Activated CD4-positive, alpha-beta T cell treated with anti-CD3 and anti-CD28 coated beads for 36 hours (primary cell): ENCODE measurements at regions not wholly inside any gene's neighbourhood (a gene's known extent, or its start where the extent isn't known, plus 50 kb on each side); places are given as distances from the start of the nearest gene placed in this dataset.

Source experiments
- ATAC-seq: fragments of 200-7000 bp; cut with Tn5 transposase; one replicate; pipeline ENCODE4 v1.10.0; 2021; ENCODE audit warnings: mild to moderate bottlenecking, moderate library complexity
- CTCF ChIA-PET: fragments of 350-600 bp; sonication (Branson Sonifier 250); formaldehyde crosslinking; loops from one replicate; lab custom pipeline; 2021; ENCODE audit warnings: antibody characterized with exemption; lab: Charles Lee
- POLR2A ChIA-PET: fragments of 350-600 bp; sonication (Branson Sonifier 250); formaldehyde crosslinking; loops from one replicate; lab custom pipeline; 2021; ENCODE audit warnings: antibody characterized with exemption, inconsistent platforms; lab: Charles Lee
- DNase-seq: peaks from one replicate; pipeline ENCODE4 v3.0.0-alpha.2; 2020
- H3K27ac Mint-ChIP-seq: one replicate; pipeline ENCODE4 v1.8.0; 2021; ENCODE audit warnings: mixed read lengths
- H3K27me3 Mint-ChIP-seq: one replicate; pipeline ENCODE4 v1.8.0; 2021; ENCODE audit warnings: mixed read lengths
- H3K36me3 Mint-ChIP-seq: one replicate; pipeline ENCODE4 v1.8.0; 2021; ENCODE audit warnings: low read depth, mixed read lengths
- H3K4me1 Mint-ChIP-seq: one replicate; pipeline ENCODE4 v1.8.0; 2021; ENCODE audit warnings: mixed read lengths
- H3K4me3 Mint-ChIP-seq: one replicate; pipeline ENCODE4 v1.8.0; 2021; ENCODE audit warnings: mild to moderate bottlenecking, moderate library complexity, mixed read lengths
- H3K9me3 Mint-ChIP-seq: one replicate; pipeline ENCODE4 v1.8.0; 2021; ENCODE audit warnings: low read depth, mixed read lengths
- intact Hi-C, 2 experiments: fragments of 100-400 bp; cut with DNase I in 1 of 2; cut with micrococcal nuclease in 1 of 2; formaldehyde crosslinking; loops; one replicate each; pipeline versions ENCODE4 v1.14.2 to v1.15.1; 2022 to 2024; cut with DNase I, micrococcal nuclease

DNA sequence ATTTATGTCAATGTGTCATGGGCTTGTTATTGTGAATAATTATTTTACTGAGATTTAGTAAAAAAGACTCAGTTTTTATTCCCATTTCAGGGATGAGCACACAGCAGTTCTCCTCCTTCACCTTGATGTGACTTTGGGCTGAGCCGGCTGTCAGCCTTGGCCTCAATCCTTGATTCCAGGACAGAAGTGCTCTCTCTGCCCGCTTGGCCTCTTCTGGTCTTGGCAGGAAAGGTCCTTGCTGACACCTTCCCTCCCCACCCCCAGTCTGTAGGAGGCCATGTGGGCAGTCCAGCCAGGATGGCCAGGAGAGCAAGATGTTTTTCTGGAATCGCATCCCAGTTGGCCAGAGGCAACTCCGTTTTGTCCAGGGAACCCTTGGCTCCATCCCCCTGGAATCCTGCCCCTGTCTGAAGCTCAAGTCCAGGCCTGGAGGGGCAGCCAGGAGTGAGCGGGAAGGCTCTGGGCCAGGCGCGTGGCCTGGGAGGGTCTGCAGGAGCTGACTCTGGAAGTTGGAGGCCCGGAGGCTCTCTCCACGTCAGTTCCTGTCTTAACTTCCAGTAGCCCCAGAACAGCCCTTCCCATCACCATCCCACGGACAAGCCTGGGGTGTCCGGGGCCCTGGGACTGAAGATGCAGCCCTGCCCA is 100.9 kb downstream of the PDGFA start:
- CTCF ChIA-PET: interaction anchor here (0.7 kb wide), 1 partner anchor 53 kb away, joined by 3 read pairs; no protein-coding TSS in a partner anchor
- ATAC-seq: no peak
- no peak overlapping the region for H3K27ac Mint-ChIP-seq
- H3K4me1 Mint-ChIP-seq: no peaks in the 10 kb centered on the region
- intact Hi-C loops: no loop called here
- H3K4me3 Mint-ChIP-seq: no peak overlapping the region
- H3K27me3 Mint-ChIP-seq: no peaks in the 10 kb centered on the region
- DNase-seq: no peak
- peaks cover 6% of the 10 kb centered on the region for H3K9me3 Mint-ChIP-seq
- no peaks in the 10 kb centered on the region for H3K36me3 Mint-ChIP-seq
- POLR2A ChIA-PET: no interaction called here

DNA sequence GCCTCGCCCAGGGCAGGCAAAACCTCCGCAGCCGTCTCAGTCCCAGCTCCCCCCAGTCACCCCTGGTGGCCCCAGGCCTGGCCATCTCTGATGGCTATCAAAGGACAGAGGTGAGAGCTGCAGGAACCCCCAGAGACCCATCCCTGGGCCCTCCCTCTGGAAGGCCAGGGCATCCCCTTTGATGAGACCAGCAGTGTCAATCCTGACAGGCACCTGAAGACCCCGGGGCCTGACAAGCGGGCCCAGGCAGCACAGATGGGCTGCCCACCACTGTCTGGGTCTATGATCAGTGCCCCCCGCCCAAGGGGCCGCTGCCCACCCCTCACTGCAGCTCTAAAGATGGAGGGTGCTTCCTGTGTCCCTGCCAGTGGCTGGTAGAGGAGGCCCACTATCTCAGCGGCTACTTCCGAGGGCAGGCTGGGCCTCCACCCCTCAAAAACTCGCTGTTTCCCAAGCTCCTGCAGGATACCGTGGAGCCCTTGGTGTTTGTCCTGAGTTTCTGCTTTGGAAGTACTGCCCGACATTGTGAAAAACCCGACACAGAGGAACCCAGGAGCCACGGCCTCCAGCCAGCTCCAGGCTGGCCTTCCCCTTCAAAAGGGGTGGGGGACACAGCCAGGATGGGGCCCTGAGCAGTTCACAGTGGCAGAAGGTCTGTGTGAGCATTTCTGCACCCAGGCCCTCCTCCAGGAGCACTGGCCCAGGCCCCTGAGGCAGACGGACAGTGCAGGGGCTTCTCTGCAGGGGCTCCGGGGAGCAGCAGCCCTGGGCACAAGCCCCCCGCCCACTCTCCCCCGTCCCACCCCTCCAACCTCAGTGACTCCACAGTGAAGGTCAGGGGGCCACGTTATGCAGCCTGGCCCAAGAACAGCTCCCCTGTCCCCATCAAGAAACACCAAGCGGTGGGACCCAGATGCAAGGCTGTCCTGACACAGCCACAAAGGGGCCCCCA is 99.2 kb downstream of the PDGFA start:
- ATAC-seq (no peak), DNase-seq (no peak)
- no peaks in the 10 kb centered on the region for H3K27me3 Mint-ChIP-seq
- ChIA-PET CTCF (no interaction called here), POLR2A (no interaction called here)
- H3K9me3 Mint-ChIP-seq: peaks cover 6% of the 10 kb centered on the region
- intact Hi-C loops: no loop called here
- no peaks in the 10 kb centered on the region for H3K36me3 Mint-ChIP-seq
- no peak overlapping the region for H3K27ac Mint-ChIP-seq
- no peaks in the 10 kb centered on the region for H3K4me1 Mint-ChIP-seq
- no peak overlapping the region for H3K4me3 Mint-ChIP-seq

DNA sequence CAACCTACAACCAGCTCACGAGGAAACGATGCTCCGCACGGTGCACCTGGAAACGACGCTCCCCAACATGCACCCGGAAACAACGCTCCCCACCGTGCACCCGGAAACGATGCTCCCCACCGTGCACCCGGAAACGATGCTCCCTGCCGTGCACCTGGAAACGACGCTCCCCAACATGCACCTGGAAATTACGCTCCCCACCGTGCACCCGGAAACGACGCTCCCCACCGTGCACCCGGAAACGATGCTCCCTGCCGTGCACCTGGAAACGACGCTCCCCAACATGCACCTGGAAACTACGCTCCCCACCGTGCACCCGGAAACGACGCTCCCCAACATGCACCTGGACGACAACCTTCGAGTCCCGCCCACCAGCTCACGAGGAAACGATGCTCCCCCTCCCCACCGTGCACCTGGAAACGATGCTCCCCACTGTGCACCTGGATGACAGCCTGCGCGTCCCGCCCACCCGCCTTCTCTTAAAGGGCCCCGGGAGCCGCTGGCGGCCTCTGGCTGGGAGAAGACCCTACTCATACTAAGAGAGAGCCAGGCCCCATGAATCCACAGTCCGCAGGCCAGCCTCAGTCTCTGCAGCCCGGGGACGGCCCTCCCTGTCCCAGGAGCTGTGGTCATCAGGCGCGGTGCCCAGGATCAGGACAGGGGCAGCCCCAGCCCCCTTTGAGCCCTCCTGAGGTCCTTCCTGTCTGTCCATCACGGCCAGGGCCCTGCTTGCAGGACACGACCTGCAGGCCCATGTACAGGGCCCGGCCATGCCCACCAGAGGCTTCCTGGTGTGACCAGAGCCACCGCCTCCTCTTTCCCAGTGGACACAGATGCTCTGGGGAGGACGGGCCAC is 98.3 kb downstream of the PDGFA start:
- Mint-ChIP-seq H3K36me3 (no peaks in the 10 kb centered on the region), H3K27me3 (no peaks in the 10 kb centered on the region), H3K4me1 (no peaks in the 10 kb centered on the region), H3K9me3 (peaks cover 6% of the 10 kb centered on the region), H3K4me3 (no peak overlapping the region), H3K27ac (no peak overlapping the region)
- DNase-seq (no peak), ATAC-seq (no peak)
- ChIA-PET POLR2A (no interaction called here), CTCF (no interaction called here)
- intact Hi-C loops: no loop called here

GRCh38 chr7:422191-422885 is 97.3 kb downstream of the PDGFA start:
- ATAC-seq (no peak), DNase-seq (no peak)
- Mint-ChIP-seq H3K9me3 (peaks cover 6% of the 10 kb centered on the region), H3K4me1 (no peaks in the 10 kb centered on the region), H3K36me3 (no peaks in the 10 kb centered on the region), H3K27me3 (no peaks in the 10 kb centered on the region), H3K27ac (no peak overlapping the region), H3K4me3 (no peak overlapping the region)
- intact Hi-C loops: no loop called here
- ChIA-PET CTCF (no interaction called here), POLR2A (no interaction called here)

GRCh38 chr7:422886-423225 is 96.8 kb downstream of the PDGFA start:
- Mint-ChIP-seq H3K4me3 (no peak overlapping the region), H3K36me3 (no peaks in the 10 kb centered on the region), H3K4me1 (no peaks in the 10 kb centered on the region), H3K27ac (no peak overlapping the region), H3K27me3 (no peaks in the 10 kb centered on the region), H3K9me3 (peaks cover 3% of the 10 kb centered on the region)
- intact Hi-C loops: no loop called here
- ATAC-seq (no peak), DNase-seq (no peak)
- CTCF ChIA-PET: no interaction called here
- POLR2A ChIA-PET: no interaction called here

- intact Hi-C loops: no loop called here
- Mint-ChIP-seq H3K27ac (no peak overlapping the region), H3K9me3 (no peaks in the 10 kb centered on the region), H3K36me3 (no peaks in the 10 kb centered on the region), H3K27me3 (no peaks in the 10 kb centered on the region), H3K4me3 (no peak overlapping the region), H3K4me1 (no peaks in the 10 kb centered on the region)
- POLR2A ChIA-PET: no interaction called here
- DNase-seq (no peak), ATAC-seq (no peak)
- CTCF ChIA-PET: no interaction called here
Measured at GRCh38 chr7:423312-424260, 96.1 kb downstream of the PDGFA start.

DNA sequence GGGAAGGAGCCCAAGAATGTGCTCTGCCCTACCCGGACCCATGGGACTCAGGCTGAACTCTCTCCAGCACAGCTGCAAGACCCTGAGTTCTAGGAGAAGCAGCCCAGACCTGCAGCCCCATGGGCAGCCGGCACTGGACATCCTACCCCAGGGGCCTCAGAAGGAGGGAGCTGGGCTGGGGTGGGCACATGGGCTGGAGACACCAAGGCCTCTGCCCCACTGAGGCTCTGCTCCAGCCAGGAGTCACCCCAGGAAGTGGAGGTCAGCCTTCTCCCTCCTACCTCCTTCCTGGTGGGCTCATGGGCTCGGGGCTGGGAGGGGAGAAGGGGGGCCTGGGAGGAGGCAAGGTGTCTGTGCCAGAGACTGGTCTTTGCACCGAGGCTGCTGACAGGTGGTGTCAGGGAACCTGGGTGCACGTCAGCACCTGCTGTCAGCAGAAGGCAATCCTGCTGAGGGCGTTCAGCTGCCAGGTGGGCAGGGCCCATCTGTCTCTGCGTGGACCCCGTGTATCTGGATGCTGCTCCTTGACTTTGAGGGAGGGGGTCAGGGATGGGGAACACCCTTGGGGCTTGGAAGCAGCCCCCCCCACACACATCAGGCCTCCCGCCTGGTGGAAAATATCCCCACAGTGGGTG is 95.2 kb downstream of the PDGFA start:
- Mint-ChIP-seq H3K27me3 (no peaks in the 10 kb centered on the region), H3K4me1 (no peaks in the 10 kb centered on the region), H3K27ac (no peak overlapping the region), H3K4me3 (no peak overlapping the region), H3K9me3 (no peaks in the 10 kb centered on the region), H3K36me3 (no peaks in the 10 kb centered on the region)
- ChIA-PET POLR2A (no interaction called here), CTCF (no interaction called here)
- ATAC-seq (no peak), DNase-seq (no peak)
- intact Hi-C loops: no loop called here

GRCh38 chr7:424961-425793 is 94.5 kb downstream of the PDGFA start:
- Mint-ChIP-seq H3K4me3 (no peak overlapping the region), H3K9me3 (no peaks in the 10 kb centered on the region), H3K27ac (no peak overlapping the region), H3K36me3 (no peaks in the 10 kb centered on the region), H3K4me1 (no peaks in the 10 kb centered on the region), H3K27me3 (no peaks in the 10 kb centered on the region)
- ATAC-seq: no peak
- no peak for DNase-seq
- ChIA-PET CTCF (no interaction called here), POLR2A (no interaction called here)
- intact Hi-C loops: no loop called here

- no peak for ATAC-seq
- Mint-ChIP-seq H3K27ac (no peak overlapping the region), H3K9me3 (no peaks in the 10 kb centered on the region), H3K27me3 (no peaks in the 10 kb centered on the region), H3K36me3 (no peaks in the 10 kb centered on the region), H3K4me3 (no peak overlapping the region), H3K4me1 (no peaks in the 10 kb centered on the region)
- intact Hi-C loops: no loop called here
- CTCF ChIA-PET: no interaction called here
- POLR2A ChIA-PET: no interaction called here
- no peak for DNase-seq
Measured at GRCh38 chr7:425794-426188, 93.9 kb downstream of the PDGFA start.

GRCh38 chr7:426510-426909 is 93.1 kb downstream of the PDGFA start:
- Mint-ChIP-seq H3K27me3 (no peaks in the 10 kb centered on the region), H3K9me3 (no peaks in the 10 kb centered on the region), H3K4me3 (no peak overlapping the region), H3K27ac (no peak overlapping the region), H3K36me3 (no peaks in the 10 kb centered on the region), H3K4me1 (no peaks in the 10 kb centered on the region)
- ATAC-seq: no peak
- ChIA-PET CTCF (interaction anchor here (0.7 kb wide), 1 partner anchor 315 kb away, joined by 3 read pairs; no protein-coding TSS in a partner anchor), POLR2A (no interaction called here)
- intact Hi-C loops: no loop called here
- DNase-seq: no peak
